ENCODE measurements at regions not wholly inside any gene's neighbourhood (a gene's known extent, or its start where the extent isn't known, plus 50 kb on each side); places are given as distances from the start of the nearest gene placed in this dataset.
"Not testable (repeated sequence)": the region's sequence is repeated elsewhere in the genome, so short reads cannot be mapped to it uniquely, and the experiment has no call there.

DNA sequence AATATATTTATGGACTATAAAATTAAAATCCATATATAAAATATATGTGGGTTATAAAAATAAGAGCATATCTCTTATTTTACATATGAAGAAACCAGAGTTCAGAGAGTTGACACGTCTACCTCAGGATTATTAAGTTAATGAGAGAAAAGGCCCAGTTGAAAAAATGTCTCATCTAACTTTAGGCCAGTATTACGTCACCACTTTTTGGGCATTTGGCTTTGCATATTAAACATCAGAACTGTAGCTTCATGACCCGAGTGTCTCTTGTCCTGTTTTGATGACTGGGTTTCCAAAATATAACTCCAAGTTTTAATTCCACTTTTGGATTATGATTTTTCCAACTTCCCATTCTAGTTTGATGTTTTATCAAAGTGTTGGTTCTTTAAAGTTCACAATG, 1026.1 kb downstream of the SLC6A15 start:
- DNase-seq: no peak

DNA sequence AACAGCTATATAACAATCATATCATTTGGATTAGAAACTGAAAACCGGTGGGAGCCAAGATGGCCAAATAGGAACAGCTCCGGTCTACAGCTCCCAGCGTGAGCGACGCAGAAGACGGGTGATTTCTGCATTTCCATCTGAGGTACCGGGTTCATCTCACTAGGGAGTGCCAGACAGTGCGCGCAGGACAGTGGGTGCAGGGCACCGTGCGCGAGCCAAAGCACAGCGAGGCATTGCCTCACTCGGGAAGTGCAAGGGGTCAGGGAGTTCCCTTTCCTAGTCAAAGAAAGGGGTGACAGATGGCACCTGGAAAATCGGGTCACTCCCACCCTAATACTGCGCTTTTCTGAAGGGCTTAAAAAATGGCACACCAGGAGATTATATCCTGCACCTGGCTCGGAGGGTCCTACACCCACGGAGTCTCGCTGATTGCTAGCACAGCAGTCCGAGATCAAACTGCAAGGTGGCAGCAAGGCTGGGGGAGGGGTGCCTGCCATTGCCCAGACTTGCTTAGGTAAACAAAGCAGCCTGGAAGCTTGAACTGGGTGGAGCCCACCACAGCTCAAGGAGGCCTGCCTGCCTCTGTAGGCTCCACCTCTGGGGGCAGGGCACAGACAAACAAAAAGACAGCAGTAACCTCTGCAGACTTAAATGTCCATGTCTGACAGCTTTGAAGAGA, 1041.5 kb downstream of the SLC6A15 start:
- not testable (repeated sequence) for DNase-seq

DNA sequence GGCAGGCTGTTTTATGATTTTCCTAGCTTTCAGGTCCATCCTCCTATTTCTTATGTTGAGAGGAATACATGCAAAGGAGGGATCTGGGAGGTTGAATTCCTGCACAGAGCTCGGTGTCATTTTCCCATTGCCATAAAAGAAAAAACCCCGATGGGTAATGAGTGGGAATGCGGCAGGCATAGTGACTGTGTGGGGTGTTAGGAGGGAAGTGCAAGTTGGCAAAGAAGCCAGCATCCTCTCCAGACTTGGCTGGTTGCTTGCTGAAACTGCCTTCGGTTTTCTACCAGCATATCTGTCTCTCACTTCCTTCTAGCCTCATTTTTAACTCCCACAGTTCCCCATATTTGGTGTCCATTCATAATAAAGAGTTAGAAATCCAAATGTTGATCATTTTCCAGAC, 1046.1 kb downstream of the SLC6A15 start:
- DNase-seq: no peak

DNA sequence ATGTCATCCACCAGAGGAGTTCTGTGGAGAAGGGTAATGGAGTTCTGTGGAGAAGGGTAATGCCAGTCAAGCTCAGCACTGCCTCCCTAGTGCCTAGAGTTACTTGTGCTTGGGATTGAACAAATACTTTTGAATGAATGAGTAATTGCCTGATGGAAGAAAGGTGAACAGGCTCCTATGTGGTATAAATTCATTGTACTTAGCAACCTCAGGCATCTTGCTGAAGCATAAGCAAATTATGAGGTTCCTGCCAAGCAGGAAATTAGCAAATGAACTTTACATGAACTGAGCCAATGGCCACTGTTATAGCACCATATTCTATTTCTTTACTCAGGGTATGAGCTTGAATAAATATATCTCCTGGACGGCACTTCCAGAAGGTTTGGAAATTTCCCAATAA, 1047.2 kb downstream of the SLC6A15 start:
- peak; percentile 30 for DNase-seq

DNA sequence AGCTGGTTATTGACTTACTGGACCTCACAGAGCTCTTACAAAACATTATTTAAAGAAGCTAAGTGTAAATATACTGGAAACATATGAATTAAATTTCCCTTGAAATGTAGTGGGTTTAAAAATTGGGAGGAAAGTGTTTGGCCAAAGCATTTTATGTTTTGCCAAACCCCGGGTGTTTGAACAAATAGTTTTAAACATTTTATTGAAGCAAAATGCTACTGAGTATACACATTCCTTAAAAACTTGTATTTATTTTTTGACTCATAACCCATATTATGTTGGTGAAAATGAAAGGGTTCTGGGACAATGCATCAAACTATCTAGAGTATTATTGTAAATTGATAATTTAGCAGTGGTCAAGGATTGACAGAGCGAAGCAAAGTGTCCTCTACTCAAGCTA, 1048.5 kb downstream of the SLC6A15 start:
- DNase-seq: no peak

DNA sequence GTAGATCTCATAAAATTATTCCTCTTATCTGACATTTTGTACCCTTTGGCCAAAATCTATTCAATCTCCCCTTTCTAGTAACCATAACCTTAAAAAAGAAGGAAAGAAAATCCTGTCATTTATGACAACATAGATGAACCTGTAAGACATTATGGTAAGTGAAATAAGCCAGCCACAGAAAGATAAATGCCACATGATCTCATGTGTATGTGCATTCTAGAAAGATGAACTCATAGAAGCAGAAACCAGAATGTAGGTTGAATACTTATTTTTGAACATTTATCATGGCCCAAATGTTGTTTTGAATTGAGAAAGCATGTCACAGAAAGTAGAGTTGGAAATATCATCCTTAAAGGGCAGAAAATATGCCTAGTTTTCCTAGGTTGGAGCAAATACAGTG, 1053.6 kb downstream of the SLC6A15 start:
- no peak for DNase-seq

DNA sequence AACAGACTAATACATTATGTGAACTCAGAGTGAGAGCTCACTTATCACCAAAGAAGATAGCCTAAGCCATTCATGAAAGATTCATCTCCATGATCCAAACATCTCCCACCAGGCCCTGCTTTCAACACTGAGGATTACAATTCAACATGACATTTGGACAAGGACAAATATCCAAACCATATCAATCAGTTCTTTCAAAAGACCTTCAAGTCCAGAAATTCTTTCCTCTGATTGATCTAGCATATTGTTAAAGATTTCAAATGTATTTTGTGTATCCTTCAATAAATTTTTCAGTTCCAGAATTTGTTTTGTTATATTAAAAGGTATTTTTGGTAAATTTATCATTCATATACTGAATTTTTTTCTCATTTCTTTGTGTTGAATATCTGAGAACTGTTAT, 1055.8 kb downstream of the SLC6A15 start:
- DNase-seq: no peak

DNA sequence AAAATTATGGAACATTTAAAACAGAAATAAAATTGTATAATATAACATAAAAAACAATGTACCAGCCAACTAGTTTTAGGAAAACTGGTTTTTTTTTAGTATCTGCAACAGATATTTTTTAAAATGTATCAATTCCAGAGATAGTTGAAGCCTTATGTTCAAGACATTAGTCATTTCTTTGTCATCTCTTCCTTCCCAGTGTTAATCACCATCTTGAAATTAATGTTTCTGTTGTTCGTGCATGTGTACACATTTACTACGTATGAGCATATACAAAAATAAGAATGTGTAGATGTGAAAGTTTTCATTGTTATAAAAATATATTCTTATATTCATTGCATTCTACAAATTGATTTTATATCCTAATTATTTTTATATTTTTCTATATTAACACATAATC, 1062.1 kb downstream of the SLC6A15 start:
- DNase-seq: no peak

DNA sequence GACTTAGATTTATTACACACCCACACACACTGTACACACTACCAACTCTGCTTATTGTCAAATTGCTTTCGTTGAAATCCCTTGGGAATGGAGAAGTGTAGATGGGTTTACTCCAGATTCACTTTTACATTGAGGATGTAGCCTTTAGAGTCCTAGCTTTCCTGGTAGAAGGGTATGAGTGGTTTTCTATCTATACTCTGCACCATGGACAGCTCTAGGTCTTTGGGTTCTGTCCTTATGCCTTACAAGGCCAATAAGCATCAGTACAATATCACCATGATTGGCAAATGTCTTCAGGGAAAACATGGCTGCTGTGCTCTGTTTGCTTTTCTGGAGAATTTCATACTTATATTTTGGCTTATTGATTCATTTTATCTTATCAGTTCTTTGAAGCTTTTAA, 1063.9 kb downstream of the SLC6A15 start:
- DNase-seq: no peak

DNA sequence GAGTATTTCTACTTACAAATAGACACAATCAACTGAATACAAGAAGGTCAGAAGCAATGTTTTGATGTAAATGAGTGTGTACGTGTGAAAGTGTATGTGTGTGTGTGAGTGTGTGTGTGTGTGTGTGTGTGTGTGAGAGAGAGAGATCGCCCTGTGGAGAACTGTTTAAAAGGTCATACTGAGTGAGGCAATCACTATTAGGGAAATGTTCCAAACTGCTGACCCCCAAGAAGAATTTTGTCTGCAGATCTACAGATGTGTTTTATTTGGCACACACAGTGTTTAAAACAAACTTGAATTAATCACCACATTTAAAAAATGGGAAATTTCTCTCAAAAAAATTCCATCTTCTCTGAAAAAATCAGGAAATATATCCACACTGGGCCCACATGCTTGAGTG, 1069.1 kb downstream of the SLC6A15 start:
- no peak for DNase-seq

DNA sequence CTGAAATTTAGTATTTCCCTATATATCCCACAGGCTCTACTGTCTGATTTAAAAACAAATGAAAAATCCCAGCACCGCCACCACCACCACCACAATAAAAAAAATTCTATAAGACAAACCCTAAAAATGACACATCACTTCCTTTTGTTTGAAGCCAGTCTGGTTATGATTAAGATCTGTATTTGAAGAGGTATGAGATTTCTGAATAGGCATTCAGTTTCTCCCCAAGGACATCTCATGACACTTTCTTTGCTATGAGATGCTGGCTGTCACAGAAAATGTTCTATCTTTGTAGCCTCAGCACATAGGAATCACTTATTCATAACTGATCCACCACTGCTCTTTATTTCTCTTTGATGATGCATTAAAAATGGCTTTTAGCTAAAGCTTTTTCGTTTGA, 1071.0 kb downstream of the SLC6A15 start:
- no peak for DNase-seq

DNA sequence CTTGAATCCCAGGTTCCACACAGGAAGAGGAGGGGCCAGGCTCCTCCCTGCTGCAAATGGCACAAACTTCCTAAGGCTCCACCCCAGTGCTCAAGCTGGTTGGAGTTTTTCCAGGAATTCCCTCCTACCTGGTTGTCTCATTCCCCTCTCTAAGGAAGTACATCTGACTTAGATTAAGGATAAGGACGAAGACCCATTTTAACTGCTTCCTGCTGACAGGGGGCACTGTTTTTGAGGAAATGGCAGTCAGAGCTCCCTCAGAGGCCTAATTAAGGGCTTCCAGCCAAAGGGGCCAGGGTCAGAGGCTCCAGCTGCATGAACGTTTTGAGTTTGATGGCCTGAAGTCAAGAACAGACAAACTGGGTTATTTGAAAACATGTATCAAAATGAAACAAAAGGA, 1084.7 kb downstream of the SLC6A15 start:
- DNase-seq: peak; percentile 28

DNA sequence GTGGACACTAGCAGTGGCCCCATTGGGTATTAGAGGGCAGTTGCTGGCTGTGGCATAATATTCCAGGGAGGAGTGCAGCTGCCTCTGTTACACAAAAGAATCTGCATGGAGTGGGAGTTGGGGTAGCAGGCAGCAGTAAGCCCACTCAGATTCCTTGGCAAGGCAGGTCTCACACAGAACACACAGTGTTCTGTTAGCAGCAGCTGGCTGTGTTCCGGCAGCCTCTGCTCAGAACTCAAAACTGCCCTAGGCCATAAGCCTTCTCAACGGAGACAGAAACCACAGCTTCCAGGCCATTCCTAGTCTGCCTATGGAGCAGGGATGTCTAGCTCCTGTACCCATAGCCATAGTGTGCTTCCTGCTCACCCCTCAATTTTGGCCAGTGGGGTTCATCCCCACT, 1085.4 kb downstream of the SLC6A15 start:
- no peak for DNase-seq

DNA sequence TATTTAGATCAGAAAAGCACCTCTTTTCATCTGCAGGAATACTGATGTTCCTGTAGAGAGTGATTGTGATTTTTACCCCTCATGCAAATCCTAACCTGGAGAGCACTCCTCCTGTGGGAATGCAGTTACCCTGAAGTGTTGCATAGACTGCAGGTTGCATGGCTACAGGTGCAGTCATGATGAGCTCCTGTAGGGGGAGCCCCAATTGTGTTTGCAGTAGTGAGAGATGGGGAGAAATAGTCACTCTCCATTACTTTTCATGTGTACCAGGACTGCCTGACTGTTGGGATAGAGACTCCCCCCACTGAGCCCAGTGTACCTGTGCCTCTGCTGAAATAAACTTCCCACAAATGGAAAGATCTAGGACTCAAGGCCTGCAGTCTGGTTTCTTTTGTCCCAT, 1086.5 kb downstream of the SLC6A15 start:
- DNase-seq: peak; percentile 25

DNA sequence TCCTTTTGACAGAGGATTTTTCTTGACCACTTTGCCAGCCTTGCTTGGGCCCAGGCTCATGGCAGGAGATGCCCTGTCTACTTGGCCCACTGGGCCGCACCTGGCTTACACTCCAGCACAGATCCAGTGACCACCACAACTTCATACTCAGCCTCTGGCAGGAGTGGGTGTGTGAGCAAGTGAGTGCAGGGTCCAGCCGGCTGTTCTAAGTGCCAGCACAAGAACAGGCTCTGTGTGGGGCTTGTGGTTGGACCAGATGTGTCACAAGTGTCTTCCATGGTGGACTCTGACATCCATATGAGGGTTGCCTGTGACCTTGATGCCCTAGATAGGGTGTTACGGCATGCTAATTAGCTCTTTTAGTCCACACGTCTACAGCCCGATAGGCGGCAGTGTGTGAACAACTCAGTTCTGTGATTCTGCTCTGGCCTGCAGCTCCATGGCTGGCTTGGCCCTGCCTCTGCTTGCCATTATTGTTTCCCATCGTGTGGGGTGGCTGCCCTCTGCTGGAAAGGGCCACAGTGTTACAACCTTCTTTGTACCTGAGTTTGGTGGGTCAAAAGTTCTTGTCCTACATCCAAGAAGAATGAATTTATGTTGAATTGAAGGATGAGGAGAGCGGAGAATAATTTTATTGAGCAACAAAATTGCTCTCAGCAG, 1089.1 kb downstream of the SLC6A15 start:
- peak; percentile 16 for DNase-seq

DNA sequence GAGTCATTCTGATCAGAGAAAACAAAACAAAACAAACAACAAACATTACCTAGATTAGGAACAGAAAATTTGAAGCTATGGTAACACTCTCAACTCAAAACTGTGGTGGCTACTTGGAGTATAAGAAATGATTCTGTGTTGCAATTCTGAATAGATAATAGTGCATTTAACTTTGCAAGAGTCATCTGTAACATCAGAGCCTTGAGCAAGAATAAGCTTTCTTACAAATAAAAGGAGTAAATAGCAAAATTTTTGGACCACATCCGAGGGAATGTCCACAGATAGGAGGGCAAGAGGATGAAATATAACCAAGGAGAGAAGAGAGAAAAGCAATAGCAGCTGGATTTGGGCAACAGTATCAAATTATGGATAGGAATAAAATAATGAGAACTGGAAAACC, 1090.6 kb downstream of the SLC6A15 start:
- DNase-seq: no peak

DNA sequence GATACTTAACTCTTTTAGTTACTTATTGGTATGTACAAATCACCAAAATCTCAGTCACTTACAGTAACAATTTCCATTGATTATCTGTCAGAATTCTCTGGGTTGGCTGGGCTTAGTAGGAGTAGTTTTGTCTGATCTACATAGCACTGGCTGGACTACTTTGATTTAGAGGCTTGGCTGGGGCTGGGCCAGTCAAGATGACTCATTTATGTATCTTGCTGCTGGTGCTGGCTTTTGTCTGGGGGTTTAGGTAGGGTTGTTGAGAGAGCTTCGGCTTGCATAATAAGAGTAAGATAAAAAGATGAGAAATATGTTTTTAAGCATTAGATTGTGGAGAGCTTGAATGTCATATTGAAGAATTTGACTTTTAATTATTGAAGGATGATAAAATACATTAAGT, 1093.7 kb downstream of the SLC6A15 start:
- peak; percentile 88 for DNase-seq

DNA sequence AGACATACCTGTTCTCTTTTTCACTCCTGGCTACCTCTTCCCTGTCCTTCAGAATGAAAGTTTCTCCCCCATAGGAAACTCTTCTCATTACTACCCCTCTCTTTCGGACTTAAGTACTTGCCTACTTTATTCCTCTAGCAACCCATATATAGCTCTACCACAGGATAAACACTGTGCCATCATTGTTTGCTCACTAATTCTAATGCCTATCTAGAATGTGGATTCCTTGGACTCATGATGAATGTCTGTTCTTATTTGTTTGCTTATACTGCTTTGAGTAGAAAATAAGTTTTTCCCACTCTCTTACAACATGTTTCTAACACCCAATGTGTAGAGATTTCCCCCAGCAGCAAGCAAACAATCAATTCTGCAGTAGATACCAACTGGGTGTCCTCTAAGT, 1094.9 kb downstream of the SLC6A15 start:
- DNase-seq: no peak

DNA sequence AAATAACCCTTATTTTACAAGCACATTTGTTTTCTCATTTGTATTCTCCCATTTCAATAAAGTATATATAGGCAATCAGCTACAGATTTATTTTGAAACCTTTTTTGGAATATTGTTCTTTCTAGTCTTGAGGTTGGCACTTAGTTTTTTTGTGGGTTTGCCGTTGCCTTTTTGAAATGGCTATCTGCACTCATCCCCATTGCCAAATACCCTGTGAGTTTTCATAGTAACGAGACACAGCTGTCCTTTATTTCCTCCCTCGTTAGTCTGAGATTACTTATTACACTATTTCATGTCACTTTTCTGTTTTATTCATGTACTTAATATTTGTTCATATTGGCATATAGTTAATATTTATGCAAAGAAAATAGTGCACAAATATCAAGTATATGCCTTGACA, 1104.0 kb downstream of the SLC6A15 start:
- DNase-seq: no peak

DNA sequence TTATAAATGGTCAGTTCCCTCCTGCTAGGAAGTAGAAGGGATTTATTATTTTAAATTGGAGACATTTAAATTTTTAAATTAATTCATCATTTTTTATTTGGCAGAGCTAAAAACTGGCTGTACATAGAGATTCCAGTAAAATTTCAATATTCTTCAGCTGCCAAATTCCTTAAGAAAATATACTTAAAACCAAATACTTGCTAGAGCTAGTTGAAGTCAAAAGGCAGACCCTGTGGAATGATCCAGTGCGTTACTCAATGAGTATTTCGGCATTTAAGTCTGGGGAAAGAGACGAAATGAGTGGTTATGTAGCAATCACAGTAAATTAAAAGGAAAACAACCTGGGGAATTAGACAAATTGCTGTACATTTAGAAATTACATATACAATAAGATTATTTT, 1104.7 kb downstream of the SLC6A15 start:
- no peak for DNase-seq

DNA sequence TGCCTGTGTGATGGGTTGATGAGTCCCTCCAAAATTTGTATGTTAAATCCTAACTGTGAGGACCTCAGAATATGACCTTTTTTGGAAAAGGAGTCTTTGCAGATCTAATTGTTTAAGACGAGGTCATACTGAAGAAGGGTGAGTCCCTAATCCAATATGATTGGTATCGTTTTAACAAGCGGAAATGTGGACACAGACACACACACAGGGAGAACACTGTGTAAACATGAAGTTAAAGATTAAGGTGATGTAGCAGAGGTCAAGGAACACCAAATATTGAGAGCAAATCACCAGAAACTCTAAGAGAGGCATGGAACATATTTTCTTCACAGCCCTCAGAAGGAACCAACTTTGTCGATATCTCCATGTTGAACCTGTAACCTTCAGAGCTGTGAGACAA, 1106.7 kb downstream of the SLC6A15 start:
- DNase-seq: no peak

DNA sequence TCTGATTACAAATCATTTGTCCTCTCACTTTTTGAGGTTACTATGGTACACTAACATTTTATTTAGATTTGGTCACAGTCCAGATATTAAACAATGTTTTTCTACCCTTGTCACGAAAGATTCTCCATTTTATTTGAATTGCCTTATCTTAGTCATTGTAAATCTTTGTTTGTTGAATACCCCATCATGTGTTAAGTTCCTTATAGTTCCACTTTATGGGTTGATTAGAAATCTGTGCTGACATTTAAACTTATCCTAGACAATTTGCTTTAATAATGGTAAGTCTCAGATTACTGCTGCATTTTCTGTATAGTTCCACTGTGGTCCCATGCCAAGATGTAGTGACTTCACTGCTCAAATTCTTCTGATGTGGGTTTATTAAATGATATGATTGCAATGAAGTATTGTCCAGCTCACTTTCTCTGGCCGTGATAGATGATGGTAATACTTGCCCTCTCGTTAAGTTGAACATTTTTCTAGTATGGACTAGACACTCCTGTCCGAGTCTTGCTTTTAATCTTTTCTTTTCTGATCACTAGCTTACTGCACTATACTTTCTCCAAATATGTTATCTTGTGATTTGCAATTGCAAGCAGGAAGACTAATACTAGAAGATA, 1107.3 kb downstream of the SLC6A15 start:
- no peak for DNase-seq

DNA sequence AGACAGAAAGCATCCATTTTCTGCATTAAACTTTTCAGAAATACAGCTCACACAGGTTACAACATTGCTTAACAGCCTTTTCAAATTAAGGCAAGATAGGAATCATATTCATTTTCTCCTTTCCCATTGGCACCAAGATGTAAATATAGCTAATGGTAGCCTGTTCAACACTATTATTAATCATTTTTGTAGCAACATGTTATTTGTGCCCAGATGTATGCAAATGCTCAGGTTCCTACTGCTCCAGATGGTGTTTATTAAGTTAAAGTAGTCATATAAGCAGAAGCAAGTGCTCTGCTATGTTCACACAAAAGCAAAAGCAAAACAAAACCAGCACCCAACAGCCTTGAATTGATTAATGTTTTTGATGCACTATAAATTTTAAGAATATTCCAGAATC, 1110.6 kb downstream of the SLC6A15 start:
- no peak for DNase-seq

DNA sequence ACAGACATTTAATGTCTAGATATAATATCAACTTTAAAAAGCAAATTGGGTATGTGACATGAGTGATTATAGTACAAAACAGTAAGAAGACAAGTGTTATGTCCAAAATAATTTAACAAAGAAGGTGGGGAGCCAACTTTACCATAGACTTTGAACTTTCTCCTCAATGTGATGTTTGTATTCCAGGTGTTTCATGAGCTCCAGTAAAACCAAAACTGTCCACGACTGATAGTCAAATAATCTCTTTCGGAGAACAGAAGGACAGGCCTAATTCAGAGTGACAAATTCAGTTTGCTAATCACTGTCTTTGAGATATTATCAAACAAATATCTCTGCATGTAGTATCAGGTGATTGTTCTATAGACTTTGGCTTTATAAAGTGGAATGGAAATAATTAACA, 1112.6 kb downstream of the SLC6A15 start:
- DNase-seq: no peak

DNA sequence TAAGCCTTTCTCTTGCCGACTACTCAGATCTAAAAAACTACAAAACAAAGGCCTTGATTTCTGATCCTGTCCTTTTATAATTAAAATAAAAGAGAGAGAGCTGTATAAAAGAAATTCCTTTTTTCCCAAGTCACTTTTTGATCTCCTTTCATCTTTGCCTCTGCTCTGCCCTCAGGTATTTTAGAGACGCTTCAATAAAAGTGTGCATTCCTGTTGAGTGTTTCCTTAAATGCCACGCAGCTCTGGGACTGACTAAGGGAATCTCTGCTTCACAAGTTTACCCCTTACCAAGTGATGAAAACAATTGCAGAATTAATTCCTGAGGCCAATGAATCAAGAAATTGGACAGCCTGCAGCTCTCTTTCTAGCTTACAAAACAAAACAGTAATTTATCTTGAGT, 1109.8 kb downstream of the TMTC2 start:
- DNase-seq: no peak
